ENCODE measurements at regions not wholly inside any gene's neighbourhood (a gene's known extent, or its start where the extent isn't known, plus 50 kb on each side); places are given as distances from the start of the nearest gene placed in this dataset.
"Not testable (repeated sequence)": the region's sequence is repeated elsewhere in the genome, so short reads cannot be mapped to it uniquely, and the experiment has no call there.

DNA sequence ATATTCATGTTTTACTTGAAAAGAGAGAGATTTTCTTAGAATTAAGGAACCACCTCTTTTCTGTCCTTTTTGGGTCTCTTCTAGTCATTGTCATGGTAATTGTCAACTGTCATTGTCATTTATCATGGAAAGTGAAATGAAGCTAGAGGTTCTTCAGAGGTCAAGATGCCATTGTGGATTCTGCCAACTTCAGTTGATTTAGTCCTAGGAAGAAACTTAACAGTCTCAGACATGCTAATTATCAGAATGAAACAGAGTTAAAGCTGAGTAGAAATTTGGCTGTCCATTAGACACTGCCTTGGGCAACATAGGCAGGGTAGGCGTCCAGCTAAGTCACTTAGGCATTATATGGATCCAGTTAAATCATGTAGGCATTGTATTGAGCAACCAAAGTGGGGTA lies 796.1 kb upstream of the ADGRL3 start:
- H3K9ac ChIP-seq (ENCODE audit: low read length): no peak overlapping the region
- H3K36me3 ChIP-seq (ENCODE audit: control insufficient read depth, insufficient read depth, low read length): no peaks in the 10 kb centered on the region
- H3K27ac ChIP-seq (ENCODE audit: low read depth, low read length): no peak overlapping the region
- H3K4me3 ChIP-seq (ENCODE audit: low read length): no peak overlapping the region
- H3K27me3 ChIP-seq (ENCODE audit: control insufficient read depth, insufficient read depth, low read length): no peaks in the 10 kb centered on the region
- no peaks in the 10 kb centered on the region for H3K4me1 ChIP-seq (ENCODE audit: control insufficient read depth, insufficient read depth, low read length)

DNA sequence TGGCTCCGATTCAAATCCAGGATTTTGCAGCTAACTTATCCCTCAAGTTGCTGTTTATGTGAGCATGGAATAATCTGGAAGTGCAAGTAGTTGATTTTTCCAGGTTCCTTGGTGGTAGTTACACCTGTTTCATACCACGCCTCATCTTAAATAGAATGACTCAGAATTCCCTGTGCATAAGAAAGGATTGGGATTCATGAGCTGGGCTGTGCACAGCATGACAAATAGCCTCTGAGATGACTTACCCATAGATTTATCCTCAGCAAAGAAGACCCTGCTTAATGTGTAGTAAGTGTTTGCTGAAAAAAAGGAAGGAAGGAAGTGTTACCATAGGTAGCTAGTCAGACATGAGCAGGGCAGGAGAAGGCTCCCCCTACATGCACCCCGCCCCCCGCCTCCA lies 777.7 kb upstream of the ADGRL3 start:
- H3K4me3 ChIP-seq (ENCODE audit: low read length): no peak overlapping the region
- H3K36me3 ChIP-seq (ENCODE audit: control insufficient read depth, insufficient read depth, low read length): no peaks in the 10 kb centered on the region

GRCh38 chr4:60423573-60424184 lies 776.4 kb upstream of the ADGRL3 start:
- H3K27me3 ChIP-seq (ENCODE audit: control insufficient read depth, insufficient read depth, low read length); H3K36me3 ChIP-seq (ENCODE audit: control insufficient read depth, insufficient read depth, low read length); H3K27ac ChIP-seq (ENCODE audit: low read depth, low read length); H3K4me1 ChIP-seq (ENCODE audit: control insufficient read depth, insufficient read depth, low read length); H3K4me3 ChIP-seq (ENCODE audit: low read length); H3K9ac ChIP-seq (ENCODE audit: low read length): not testable (repeated sequence)

More for the DNA sequence above, 777.7 kb upstream of the ADGRL3 start:
- Histone ChIP-seq H3K4me1 (ENCODE audit: control insufficient read depth, insufficient read depth, low read length) (no peaks in the 10 kb centered on the region), H3K27me3 (ENCODE audit: control insufficient read depth, insufficient read depth, low read length) (no peaks in the 10 kb centered on the region), H3K27ac (ENCODE audit: low read depth, low read length) (no peak overlapping the region), H3K9ac (ENCODE audit: low read length) (no peak overlapping the region)

DNA sequence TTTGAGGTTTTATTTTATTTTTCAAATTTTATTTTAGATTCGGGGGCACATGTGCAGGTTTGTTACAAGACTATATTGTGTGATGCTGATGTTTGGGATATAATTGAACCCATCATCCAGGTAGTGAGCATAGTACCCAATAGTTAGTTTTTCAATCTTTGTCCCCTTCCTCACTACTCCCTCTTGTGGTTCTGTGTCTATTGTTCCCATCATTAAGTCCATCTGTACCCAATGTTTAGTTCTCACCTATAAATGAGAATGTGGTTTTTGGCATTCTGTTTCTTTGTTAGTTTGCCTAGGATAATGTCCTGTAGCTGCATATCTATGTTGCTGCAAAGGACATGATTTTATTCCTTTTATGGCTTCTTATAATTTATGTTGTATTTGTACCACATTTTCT lies 767.2 kb upstream of the ADGRL3 start:
- no peak overlapping the region for H3K27ac ChIP-seq (ENCODE audit: low read depth, low read length)
- H3K36me3 ChIP-seq (ENCODE audit: control insufficient read depth, insufficient read depth, low read length): no peaks in the 10 kb centered on the region
- no peak overlapping the region for H3K9ac ChIP-seq (ENCODE audit: low read length)
- no peaks in the 10 kb centered on the region for H3K4me1 ChIP-seq (ENCODE audit: control insufficient read depth, insufficient read depth, low read length)
- no peak overlapping the region for H3K4me3 ChIP-seq (ENCODE audit: low read length)
- H3K27me3 ChIP-seq (ENCODE audit: control insufficient read depth, insufficient read depth, low read length): no peaks in the 10 kb centered on the region

DNA sequence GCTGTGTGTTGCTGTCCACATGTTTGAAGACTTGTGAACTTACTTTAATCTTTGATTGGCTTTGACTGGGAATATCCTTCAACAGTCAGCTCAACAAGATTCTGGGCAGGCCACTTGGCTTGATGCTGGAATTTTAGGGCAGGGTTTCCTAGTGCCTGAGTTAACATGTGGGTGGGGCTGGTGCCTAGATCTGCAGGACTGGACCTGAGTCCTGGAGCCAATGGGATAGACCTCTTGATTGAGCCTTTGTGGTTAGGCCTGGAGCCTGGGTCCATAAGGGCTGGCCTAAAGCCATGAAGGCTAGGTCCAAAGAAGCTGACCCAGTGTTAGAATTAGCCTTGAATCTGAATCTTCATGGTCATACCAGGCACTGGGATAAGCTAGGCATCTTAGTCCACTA lies 757.1 kb upstream of the ADGRL3 start:
- Histone ChIP-seq H3K36me3 (ENCODE audit: control insufficient read depth, insufficient read depth, low read length) (no peaks in the 10 kb centered on the region), H3K4me1 (ENCODE audit: control insufficient read depth, insufficient read depth, low read length) (no peaks in the 10 kb centered on the region), H3K9ac (ENCODE audit: low read length) (no peak overlapping the region), H3K27ac (ENCODE audit: low read depth, low read length) (no peak overlapping the region), H3K4me3 (ENCODE audit: low read length) (no peak overlapping the region), H3K27me3 (ENCODE audit: control insufficient read depth, insufficient read depth, low read length) (no peaks in the 10 kb centered on the region)

DNA sequence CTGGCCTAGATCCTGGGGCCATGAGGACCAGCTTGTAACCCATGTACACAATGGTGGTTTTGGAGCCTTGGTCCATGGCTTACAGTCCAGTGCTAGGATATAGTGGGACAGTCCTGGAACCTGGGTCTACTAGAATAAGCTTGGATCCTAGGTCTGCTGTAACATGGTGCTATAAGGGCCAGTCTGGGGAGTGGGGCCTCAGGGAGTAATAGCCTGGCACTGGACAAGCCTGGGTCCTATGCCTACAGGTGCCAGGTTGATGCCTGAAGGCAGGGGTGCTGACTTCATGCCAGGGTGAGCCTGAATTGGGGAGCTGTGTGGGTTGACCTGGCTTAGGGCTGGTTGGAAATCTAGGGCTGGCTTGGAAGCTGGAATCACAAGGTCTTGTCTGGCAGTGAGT lies 756.3 kb upstream of the ADGRL3 start:
- Histone ChIP-seq H3K27me3 (ENCODE audit: control insufficient read depth, insufficient read depth, low read length) (no peaks in the 10 kb centered on the region), H3K36me3 (ENCODE audit: control insufficient read depth, insufficient read depth, low read length) (no peaks in the 10 kb centered on the region), H3K27ac (ENCODE audit: low read depth, low read length) (no peak overlapping the region), H3K4me1 (ENCODE audit: control insufficient read depth, insufficient read depth, low read length) (no peaks in the 10 kb centered on the region), H3K9ac (ENCODE audit: low read length) (no peak overlapping the region), H3K4me3 (ENCODE audit: low read length) (no peak overlapping the region)

GRCh38 chr4:60450054-60450453 lies 750.1 kb upstream of the ADGRL3 start:
- Histone ChIP-seq H3K36me3 (ENCODE audit: control insufficient read depth, insufficient read depth, low read length) (no peaks in the 10 kb centered on the region), H3K27me3 (ENCODE audit: control insufficient read depth, insufficient read depth, low read length) (no peaks in the 10 kb centered on the region), H3K27ac (ENCODE audit: low read depth, low read length) (no peak overlapping the region), H3K4me3 (ENCODE audit: low read length) (no peak overlapping the region), H3K4me1 (ENCODE audit: control insufficient read depth, insufficient read depth, low read length) (no peaks in the 10 kb centered on the region), H3K9ac (ENCODE audit: low read length) (no peak overlapping the region)

GRCh38 chr4:60452266-60452665 lies 747.9 kb upstream of the ADGRL3 start:
- H3K36me3 ChIP-seq (ENCODE audit: control insufficient read depth, insufficient read depth, low read length): no peaks in the 10 kb centered on the region

GRCh38 chr4:60455380-60455779 lies 744.7 kb upstream of the ADGRL3 start:
- Histone ChIP-seq H3K27ac (ENCODE audit: low read depth, low read length) (no peak overlapping the region), H3K4me1 (ENCODE audit: control insufficient read depth, insufficient read depth, low read length) (no peaks in the 10 kb centered on the region), H3K9ac (ENCODE audit: low read length) (no peak overlapping the region), H3K36me3 (ENCODE audit: control insufficient read depth, insufficient read depth, low read length) (no peaks in the 10 kb centered on the region), H3K27me3 (ENCODE audit: control insufficient read depth, insufficient read depth, low read length) (no peaks in the 10 kb centered on the region), H3K4me3 (ENCODE audit: low read length) (no peak overlapping the region)

More at GRCh38 chr4:60452266-60452665, 747.9 kb upstream of the ADGRL3 start:
- Histone ChIP-seq H3K9ac (ENCODE audit: low read length) (no peak overlapping the region), H3K27me3 (ENCODE audit: control insufficient read depth, insufficient read depth, low read length) (no peaks in the 10 kb centered on the region), H3K4me1 (ENCODE audit: control insufficient read depth, insufficient read depth, low read length) (no peaks in the 10 kb centered on the region), H3K4me3 (ENCODE audit: low read length) (no peak overlapping the region), H3K27ac (ENCODE audit: low read depth, low read length) (no peak overlapping the region)

DNA sequence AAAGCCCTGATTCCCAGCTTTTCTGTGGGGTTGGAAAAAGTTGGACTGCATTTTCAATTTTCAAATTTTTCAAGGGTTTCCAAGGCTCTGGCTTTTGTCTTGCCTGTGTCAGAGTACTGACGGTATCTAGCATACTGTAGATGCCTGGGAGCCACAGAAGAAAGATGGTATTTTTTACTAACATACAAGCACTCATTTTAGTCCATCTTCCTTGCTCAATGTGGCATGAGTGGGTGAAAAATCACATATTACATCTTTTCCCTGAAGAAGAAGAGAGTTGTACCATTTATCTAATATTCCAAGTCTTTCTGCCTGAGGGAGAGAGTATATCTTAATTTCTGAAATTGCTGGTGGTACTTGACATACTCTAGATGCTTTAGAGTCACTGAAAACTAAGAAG lies 738.6 kb upstream of the ADGRL3 start:
- H3K4me3 ChIP-seq (ENCODE audit: low read length): no peak overlapping the region
- no peaks in the 10 kb centered on the region for H3K4me1 ChIP-seq (ENCODE audit: control insufficient read depth, insufficient read depth, low read length)
- H3K27me3 ChIP-seq (ENCODE audit: control insufficient read depth, insufficient read depth, low read length): no peaks in the 10 kb centered on the region
- H3K36me3 ChIP-seq (ENCODE audit: control insufficient read depth, insufficient read depth, low read length): no peaks in the 10 kb centered on the region
- no peak overlapping the region for H3K27ac ChIP-seq (ENCODE audit: low read depth, low read length)
- no peak overlapping the region for H3K9ac ChIP-seq (ENCODE audit: low read length)

GRCh38 chr4:60463857-60464502 lies 736.1 kb upstream of the ADGRL3 start:
- Histone ChIP-seq H3K9ac (ENCODE audit: low read length) (no peak overlapping the region), H3K27me3 (ENCODE audit: control insufficient read depth, insufficient read depth, low read length) (no peaks in the 10 kb centered on the region), H3K36me3 (ENCODE audit: control insufficient read depth, insufficient read depth, low read length) (no peaks in the 10 kb centered on the region), H3K4me3 (ENCODE audit: low read length) (no peak overlapping the region), H3K4me1 (ENCODE audit: control insufficient read depth, insufficient read depth, low read length) (no peaks in the 10 kb centered on the region), H3K27ac (ENCODE audit: low read depth, low read length) (no peak overlapping the region)

DNA sequence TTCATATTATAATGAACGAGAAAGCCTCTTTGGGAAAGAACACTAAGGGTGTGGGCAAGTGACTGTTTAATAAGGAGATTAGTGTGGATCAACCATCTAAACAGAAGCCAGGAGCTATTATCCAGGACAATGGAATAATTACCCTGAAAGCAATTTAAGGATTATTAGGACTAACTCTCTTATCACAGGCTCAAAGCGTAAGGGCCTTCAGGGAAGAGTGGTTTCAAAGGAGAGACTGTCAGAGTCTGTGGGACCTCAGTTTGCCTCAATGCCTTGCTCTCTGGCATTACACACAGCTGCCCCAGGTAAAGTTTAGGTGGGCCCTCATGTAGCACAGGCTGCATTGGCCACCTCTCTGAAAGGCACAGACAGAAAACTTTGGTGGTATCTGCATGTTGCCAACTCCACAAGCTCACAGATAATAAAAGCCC lies 717.2 kb upstream of the ADGRL3 start:
- Histone ChIP-seq H3K27me3 (ENCODE audit: control insufficient read depth, insufficient read depth, low read length) (no peaks in the 10 kb centered on the region), H3K4me3 (ENCODE audit: low read length) (no peak overlapping the region), H3K9ac (ENCODE audit: low read length) (no peak overlapping the region), H3K27ac (ENCODE audit: low read depth, low read length) (no peak overlapping the region), H3K4me1 (ENCODE audit: control insufficient read depth, insufficient read depth, low read length) (no peaks in the 10 kb centered on the region), H3K36me3 (ENCODE audit: control insufficient read depth, insufficient read depth, low read length) (no peaks in the 10 kb centered on the region)

DNA sequence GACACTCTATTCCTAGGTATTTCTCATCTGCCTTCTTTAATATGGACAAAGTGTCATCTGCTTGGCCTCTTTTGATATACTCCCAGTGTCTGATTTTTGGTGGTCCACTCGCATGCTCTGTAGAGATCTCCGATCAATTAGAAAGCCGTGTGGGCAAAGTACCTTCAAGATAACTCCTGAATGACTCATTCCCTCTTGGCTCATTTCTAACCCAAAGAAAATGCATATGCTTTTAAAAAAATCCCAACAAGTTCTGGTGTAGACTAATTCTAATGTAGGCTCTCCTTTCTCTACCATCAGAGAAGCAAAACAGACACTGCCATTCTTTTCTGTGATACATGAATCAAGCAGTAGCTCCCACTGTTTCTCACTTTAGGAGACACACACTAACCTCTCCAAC lies 714.9 kb upstream of the ADGRL3 start:
- Histone ChIP-seq H3K36me3 (ENCODE audit: control insufficient read depth, insufficient read depth, low read length) (no peaks in the 10 kb centered on the region), H3K4me1 (ENCODE audit: control insufficient read depth, insufficient read depth, low read length) (no peaks in the 10 kb centered on the region), H3K4me3 (ENCODE audit: low read length) (no peak overlapping the region), H3K9ac (ENCODE audit: low read length) (no peak overlapping the region), H3K27ac (ENCODE audit: low read depth, low read length) (no peak overlapping the region), H3K27me3 (ENCODE audit: control insufficient read depth, insufficient read depth, low read length) (no peaks in the 10 kb centered on the region)
